NT2/D1 (cell line): ENCODE measurements at regions not wholly inside any gene's neighbourhood (a gene's known extent, or its start where the extent isn't known, plus 50 kb on each side); places are given as distances from the start of the nearest gene placed in this dataset.

Experiments used
- YY1 ChIP-seq: IDR thresholded peaks from 2 replicates; pipeline ENCODE4 v1.6.1; 2011; ENCODE audit not compliant: insufficient read length, insufficient read depth
- ZNF274 ChIP-seq: IDR thresholded peaks from 2 replicates; pipeline ENCODE4 v1.6.1; 2011; ENCODE audit warnings: mild to moderate bottlenecking, low read depth, low read length

DNA sequence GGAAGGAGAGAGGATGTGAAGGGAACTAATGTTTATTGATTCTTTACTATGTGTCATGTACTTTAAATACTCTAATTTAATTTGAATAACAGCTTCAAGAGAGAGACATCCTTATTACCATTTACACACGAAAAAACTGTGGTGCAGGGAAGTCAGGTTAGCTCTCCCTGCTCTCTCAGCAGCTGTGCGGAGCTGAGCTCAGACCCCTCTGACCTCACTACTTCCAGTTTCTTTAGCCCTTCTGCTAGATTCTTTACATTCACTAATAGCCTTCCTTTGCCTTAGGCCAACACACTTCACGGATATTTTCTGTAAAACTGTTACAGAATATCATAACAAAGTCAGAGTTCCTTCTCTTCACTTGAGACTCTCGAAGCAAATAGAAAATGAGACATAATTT is 131.3 kb upstream of the ARRDC3 start:
- no peak for TF ChIP-seq YY1
- TF ChIP-seq ZNF274, result no peak
